Stimulated activated CD4-positive, alpha-beta T cell treated with anti-CD3 and anti-CD28 coated beads, Interleukin-15, amount 100 ng/mL, for 24 hours (primary cell): ENCODE measurements at regions not wholly inside any gene's neighbourhood (a gene's known extent, or its start where the extent isn't known, plus 50 kb on each side); places are given as distances from the start of the nearest gene placed in this dataset.
"Not testable (repeated sequence)": the region's sequence is repeated elsewhere in the genome, so short reads cannot be mapped to it uniquely, and the experiment has no call there.

ENCODE experiments used
- DNase-seq: peaks from one replicate; pipeline ENCODE4 v3.0.0-alpha.2; 2020

DNA sequence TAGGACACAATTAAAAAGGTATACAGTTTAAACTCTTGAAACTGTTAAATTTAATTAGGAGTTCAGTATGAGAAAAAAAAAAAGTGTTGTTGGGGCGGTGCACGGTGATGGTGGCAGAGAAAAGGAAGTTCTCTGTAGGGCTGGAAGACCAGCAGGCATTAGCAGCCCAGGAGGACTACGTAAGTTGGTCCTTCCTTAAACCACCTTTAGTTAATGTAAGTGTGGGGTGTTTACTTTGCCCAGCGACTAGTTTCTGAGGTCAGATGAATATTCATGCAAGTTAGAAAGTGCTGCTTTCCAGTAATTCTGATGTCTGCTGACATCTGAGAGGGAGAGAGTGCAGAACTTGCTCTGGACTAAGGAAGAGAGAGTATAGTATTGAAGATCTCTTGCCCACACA lies 54.9 kb downstream of the NKX2-1 start:
- DNase-seq: no peak

DNA sequence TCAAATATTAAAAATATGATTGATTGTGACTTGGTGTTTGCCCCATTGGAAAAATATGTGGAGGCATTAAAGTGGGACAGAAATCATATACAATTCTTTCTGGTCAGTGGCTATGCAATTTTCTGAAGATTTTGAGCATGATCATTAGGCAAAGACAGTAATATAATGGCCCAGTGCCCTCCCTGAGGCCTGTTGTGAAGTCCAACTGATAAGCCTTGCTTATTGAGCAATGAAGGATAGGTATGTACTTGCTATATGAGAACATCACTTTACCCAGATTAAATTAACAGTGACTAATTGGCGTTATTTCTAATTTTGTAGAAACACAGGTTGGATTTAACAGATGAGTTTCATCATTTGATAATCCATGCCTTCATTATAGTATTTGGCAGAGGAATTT lies 57.1 kb downstream of the NKX2-1 start:
- DNase-seq: no peak

DNA sequence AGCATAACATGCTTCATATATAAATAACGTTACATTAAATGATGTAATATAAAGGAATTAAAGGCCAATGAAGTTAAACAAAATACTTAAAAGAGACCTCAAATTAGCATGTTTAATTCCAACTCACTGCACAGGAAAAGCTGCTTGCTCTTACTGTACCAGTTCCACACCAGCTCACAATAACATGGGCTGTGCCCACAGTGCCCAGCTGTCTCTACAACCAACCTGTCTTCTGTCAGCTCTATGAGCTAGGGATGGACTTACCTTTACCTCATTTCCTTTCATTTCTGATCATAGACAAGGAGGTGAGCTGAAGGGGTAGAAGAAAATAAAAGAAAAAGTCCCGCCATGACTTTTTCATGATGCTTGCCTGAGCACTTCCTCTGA lies 64.8 kb downstream of the NKX2-1 start:
- no peak for DNase-seq

DNA sequence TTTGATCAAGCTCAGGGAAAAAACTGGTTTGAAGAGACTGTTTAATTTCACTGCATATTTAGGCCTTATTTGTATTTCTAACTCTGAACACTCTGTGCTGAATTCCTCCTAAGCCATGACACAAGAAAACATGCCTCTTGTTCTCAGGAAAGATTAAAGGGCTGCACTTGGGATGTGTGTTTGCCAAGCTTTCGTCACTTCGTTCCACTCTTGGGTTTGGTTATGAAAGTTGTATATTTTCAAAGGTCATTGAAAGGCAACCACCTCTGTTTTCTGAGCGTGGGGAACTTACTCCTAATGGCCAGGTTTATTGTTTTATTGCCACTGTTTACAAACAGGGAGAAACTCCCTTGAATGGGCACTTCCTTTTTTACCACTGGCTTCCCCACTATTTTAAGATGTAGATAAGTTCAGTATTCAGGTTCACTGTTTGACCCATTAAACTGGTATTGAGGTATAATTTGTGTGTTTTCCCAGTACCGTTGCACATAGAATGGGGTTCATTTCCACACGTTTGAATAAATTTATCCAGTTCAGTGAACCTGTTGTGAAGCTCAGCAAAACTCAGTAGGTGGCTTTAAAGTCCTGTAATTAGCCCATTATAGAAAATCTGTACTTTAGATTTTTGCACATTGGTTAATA lies 65.3 kb downstream of the NKX2-1 start:
- no peak for DNase-seq

DNA sequence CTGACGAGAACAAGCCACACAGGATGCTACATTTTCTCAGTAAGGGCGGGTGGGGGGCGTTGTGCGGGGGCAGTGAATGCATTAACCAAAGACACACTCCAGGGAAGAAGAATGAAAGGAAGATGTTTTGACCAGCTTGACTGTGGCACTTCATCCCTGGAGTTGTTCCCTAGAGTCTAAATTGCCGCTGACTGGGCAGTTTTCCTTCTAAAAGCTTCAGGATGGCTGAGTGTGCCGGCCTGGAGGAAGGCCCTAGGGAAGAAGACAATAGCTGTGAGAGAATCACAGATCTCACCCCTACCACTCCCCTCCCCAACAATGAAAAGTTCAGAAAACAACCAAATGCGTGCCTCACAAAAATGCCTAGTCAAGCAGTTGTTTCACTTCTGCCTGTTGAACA lies 67.2 kb downstream of the NKX2-1 start:
- no peak for DNase-seq

DNA sequence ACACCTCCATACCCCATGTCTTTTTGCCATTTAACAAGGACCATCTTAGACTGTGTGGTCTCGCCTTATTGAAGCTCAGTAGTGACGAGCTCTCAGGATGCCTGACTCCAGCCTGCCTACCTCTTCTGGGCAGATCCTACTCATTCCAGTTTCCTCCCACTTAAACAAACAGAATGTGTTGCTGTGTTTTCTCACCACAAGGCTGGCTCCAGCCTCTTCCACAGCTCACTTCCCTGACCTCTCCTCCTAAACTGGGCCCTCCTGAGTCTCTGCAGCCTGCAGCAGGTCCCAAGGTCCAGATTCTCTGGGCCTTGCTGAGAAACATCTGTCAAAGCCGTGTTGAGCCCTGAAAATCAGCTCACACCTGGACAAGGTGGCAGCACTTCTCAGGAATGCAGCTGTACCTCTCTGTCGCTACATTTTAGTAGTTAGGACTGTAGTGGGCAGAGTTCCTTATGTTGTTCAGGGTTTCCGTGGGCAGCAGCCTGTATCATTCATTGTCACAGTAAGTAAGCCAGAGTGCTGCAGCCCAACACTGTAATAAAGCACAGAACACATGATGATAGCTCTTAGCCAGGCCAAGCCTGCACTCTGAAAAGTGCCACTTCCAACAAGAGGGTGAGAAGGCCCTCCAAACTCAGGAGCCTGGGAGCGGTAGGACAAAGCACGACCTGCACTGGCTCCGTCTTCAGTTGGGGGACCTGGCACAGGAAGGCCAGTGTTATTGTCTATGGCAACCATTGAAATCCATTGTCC lies 68.5 kb downstream of the NKX2-1 start:
- DNase-seq: no peak

DNA sequence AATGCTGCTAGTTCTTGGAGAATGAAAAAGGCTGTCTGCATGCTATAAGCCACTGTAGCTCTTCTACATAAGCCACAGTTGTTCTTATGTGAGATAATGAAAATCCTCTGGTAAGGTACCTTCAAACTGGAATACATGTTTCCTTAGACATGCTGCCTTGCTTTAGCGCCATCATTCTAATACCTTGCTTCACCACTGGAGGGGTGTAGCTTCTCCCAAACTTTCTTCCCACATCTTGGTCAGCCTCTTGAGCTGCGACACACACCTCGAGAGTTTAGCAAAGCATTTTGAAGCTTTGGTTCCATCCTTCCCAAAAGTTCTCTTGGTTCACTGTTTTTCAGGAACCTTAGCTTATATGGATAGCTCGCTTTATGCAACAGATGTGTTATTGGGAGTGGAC lies 69.5 kb downstream of the NKX2-1 start:
- DNase-seq: no peak

DNA sequence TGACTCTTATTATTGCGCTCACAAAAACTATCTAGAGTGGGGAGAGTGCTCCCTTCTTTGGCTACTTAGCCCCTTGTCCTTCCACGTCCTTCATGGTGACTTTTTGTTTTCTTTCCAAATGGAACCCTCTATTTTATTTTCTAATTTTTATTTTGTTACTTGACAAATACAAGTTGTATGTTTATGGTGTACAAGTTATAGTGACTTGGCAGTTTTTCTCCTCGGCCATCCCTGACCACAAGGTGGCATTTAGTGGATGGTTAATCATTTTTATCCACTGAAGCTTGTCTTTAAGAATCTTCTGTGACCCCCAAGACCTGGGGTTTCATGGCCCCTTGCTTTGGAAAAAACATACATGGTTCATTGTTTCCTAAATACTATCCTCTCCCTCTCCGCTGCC lies 70.1 kb downstream of the NKX2-1 start:
- DNase-seq: no peak

DNA sequence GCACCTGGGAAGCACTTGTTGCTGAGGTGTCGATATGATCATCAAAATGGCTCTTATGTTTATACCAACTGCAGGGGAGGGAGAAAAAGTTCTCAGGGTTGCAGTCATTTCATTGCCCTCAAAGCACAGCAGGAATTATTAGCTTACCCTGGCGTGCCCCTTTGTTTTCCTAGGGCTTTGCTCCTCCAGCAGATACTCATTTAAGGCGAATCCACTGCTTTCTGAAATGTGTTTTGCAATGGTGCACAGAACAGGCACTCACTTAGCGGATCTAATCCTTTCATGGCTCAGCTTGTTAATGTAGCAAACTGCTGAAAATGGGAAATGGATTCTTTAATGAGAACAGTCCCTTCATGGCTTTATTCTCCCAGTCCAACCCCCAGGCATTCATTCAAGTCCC lies 76.7 kb downstream of the NKX2-1 start:
- DNase-seq: no peak

DNA sequence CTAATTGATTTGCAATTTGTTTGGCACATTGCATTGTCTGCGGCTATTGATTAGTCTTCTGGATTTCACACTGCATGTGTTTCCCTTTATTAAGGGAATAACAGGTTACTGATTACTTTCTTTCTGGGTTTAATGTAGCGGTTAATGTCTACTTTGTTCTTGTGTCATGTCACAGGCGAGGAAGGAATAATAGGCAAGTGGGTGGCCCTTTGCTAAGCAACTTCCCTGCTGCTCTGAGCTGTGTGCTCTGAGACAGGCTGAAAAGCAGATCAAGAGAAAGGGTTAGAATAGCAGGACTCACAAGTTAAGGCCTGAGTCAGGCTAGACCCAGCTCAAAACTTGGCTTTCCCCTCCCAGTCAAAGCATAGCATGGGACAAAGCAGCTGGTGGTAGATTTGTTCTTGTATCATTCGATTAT lies 77.2 kb downstream of the NKX2-1 start:
- no peak for DNase-seq

DNA sequence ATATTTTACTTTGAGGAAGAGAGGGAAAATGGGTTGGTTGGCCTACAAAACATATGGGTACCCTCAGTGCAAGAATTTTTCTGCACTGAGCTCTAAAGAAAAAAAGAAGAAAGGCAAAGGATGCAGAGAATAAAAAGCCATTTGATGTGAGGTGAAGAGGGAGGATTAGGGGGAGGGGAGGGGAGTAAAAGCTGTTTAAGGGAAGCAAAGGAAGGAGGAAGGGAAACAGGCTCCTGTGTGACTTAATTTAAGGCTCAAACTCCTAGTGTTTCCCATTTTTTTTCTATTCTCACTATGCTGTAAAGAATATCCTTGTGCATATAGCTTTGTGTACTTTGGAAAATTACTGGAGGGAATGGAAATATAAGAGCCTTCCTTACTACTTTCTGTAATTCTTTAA lies 78.7 kb downstream of the NKX2-1 start:
- no peak for DNase-seq

DNA sequence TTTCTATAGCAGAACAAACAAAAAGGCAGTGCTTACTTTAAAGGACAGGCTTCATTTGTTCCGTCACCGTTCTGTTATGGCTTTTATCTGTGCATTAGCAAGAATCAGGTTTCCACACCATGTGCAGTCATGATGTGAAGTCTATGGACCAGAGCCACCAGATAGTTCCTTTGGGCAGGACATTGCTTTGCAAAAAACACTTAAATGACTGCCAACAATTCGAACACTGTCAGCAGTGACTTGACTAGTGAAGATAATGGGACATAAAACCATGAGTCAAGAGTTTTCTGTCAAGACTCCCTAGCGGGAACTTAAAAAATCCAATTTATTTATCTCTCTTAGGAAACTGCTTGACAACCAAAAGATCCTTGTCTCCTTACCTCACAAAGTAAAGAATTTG lies 80.3 kb downstream of the NKX2-1 start:
- DNase-seq: no peak

DNA sequence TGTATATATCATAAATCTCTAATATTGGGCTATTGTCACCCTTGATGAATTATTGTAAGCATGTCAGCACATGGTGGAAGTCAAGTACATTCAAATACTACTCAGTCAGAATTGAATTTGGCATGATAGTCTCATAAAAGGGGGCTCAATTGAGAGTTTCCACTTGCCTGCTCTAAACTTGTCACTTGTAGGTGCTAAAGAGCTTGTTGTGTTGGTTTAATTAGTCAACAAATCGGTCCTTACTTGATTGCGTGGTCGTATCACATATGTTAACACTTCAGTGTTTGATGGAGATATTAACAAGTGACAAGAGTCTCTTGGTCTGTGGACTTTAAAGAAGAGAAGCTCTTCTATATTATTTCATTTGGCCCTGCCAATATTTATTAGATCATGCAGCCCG lies 81.1 kb downstream of the NKX2-1 start:
- no peak for DNase-seq

DNA sequence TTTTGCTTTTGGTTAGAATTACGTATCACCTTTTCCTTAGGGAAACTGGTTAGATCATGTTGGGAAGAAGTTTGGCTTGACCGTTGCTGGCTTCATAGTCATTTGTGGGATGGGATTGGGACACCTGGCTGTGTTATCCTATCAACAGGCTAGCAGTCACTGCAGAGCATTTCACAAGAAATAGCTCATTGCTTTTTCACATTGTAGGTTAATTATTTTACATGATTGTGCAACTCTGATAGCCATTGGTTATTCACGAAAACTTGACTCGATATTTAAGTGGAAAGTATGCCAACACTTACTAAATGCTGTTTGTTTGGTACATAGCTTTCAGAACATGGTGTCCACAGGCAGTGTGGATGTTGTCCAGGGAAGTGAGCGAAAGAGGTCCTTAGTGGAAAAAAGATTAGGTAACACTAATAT lies 89.4 kb downstream of the NKX2-1 start:
- DNase-seq: no peak

DNA sequence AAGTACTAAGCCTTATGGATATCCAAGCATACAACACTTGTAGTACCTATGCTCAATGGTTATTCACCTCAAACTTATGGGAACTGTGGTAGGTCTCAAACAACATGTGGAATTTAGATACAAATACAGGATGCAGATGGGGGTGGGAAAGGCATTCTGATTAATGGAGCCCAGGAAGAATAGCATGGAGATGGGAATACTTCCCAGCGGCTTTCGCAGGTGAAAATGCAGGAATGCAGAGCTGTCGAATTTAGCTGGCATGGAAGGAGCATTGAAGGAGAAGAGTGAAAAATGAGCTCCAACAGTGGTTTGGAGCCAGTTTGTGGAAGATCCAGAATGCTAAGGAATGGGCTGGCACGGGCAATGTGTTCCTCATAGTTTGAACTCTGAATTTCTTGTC lies 89.9 kb downstream of the NKX2-1 start:
- DNase-seq: no peak

DNA sequence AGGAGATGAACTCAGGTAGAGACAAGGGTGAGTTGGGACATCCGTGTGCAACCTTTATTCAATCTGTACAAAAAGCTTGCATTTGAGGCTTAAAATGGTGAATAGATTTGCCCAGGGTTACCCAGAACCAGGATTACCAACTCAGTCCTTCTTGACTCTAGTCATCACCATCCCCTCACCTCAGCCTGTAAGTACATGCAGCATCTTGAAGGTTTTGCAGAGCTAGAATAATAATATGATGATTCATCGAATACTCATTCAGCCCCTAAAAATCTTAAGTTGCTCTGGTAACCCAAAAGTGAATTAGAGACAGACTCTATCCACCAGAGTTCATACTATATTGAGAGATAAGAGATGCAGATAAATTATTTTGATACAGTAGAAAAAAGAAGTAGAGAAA lies 90.3 kb downstream of the NKX2-1 start:
- no peak for DNase-seq

DNA sequence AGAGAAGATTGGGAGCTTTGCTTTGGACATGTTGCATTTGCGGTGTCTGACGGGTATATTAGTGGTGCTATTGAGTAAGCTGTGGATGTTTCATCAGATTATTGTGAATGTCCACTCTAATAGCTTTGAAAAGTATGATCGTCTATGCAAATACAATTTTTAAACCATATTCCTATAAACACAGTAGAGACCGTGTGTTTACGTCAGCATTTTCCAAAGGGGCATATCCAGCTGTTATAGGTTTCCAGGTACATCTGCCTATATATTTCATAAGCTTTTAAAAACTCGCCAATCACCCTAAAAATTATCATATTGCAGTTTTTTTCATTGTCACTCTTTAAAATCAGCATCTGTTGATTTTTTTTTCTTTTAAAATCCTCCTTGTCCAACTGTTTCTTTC lies 91.7 kb downstream of the NKX2-1 start:
- no peak for DNase-seq

DNA sequence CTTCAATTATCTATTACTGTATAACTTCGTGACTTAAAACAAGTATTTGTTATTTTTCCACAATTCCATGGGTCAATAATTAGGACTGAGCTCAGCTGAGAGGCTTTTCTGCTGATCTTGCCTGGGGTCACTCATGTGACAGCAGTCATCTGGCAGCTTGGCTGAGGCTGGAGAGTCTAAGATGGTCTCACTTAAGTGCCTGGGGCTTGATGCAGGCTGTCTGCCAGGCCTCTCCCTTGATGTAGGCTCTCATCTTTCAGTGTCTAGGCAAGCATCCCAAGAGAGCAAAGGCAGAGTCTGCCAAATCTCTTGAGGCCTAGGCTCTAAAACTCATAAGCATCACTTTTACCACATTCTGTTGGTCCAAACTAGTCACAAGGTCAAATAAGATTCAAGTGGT lies 93.2 kb downstream of the NKX2-1 start:
- no peak for DNase-seq

DNA sequence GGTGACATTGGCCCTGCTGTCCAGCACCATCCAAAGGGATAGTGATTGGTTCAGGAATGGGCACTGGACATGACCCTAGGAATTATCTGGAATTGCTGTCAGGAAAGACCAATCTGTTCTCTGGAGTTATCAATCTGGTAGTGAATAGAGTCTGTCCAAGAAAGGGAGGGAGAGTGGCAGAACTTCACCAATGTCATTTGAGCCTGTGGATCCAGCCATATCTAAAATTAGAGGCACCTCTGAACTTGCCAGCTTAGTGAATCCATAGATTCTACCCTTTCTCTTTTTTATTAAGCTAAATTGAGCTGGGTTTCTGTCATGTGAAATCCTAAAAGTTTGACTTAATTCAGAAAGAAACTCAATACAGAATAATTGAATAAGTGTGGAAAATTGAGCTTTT lies 93.9 kb downstream of the NKX2-1 start:
- no peak for DNase-seq

DNA sequence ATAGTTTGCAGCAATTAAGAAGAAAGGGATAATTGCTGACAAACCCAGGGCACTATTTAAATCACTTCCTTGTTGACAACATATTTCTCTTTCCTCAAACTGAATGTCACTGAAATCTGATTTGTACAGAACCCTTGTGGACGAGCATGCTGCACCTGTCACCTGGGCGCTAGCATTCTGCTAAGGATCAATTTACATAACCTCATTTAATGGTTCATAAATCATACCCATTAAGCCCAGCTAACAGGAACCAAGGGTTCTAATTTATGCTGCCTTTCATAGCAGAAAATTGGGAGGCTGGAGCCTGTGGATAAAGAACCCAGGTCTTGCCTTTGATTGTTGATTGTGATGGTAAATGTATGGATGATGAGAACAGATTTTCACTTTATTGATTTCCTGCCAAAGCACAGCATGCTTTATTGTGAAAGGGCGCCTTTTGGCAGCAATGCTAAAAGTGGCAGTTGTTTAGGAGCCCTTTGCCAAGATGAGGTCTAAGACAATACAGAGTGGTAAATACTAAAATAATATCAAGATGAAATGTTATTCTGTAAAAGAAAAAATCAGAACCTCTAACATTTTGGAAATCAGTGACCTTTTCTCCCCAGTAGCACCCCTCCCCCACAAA lies 95.4 kb downstream of the NKX2-1 start:
- no peak for DNase-seq

DNA sequence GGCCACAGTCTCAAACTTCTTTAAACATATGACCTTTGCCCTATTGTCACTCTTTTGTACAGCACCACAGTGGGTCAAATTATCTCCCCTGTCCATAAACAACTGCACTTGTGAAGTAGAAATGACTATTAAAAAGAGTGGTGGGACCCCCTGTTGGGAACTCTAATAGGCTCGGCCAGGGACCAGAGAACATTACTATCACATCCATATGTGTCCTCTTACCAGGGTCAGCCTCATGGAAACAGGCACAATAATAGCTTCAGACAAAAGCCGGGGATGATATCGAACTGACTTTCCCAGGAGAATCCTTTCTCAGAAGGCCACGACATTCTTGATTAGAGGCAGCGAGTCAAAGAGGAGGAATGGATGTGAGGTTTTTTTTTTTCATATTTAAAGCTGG lies 96.6 kb downstream of the NKX2-1 start:
- DNase-seq: no peak

DNA sequence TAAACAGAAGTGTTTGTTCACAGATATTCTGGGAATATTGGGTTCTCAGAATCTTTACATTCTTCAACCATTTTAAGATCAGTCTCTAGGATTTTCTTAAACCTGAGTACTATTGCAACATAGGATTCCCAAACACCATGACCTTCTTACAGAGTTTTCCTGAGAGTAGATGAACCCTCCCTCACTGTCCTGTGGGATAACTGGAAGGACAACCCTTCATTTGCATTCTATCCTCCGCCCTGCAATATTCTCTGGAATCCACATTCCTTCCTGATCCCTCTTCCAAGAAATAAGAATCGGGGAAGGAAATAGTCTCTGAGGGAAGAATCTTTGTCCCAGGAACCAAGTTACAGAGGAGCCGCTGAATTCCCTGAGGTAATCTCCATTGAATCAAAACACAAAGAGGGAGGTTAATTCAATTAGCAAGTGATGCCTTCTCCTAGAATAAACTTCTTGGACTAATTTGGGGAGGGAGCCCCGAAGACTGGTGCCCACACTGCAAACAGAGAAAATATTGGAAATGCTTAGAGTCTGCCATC lies 99.8 kb upstream of the MBIP start:
- DNase-seq: no peak

DNA sequence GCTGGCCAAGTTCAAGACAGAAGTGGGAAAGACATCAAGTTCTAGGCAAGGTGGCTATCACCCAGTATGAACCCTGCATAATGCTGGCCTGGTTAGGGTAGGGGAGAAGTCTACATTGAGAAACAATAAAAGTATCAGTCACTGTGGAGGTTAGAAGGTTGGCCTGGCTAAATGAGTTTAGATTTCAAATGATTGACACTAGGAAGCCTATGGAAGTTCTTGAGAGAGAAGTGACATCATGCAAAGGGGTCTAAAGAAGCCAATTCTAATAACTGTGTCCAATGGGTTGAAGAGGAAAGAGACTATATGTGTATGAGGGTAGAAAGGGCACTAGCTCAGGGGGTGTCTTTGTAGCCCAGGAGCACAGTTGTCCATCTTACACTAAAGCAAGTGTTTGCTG lies 98.5 kb upstream of the MBIP start:
- no peak for DNase-seq

DNA sequence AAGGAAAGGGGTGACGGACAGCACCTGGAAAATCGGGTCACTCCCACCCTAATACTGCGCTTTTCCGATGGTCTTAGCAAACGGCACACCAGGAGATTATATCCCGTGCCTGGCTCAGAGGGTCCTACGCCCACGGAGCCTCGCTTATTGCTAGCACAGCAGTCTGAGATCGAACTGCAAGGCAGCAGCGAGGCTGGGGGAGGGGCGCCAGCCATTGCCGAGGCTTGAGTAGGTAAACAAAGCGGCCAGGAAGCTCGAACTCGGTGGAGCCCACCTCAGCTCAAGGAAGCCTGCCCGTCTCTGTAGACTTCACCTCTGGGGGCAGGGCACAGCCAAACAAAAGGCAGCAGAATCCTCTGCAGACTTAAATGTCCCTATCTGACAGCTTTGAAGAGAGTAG lies 91.5 kb upstream of the MBIP start:
- DNase-seq: not testable (repeated sequence)
